HepG2 (cell line): ENCODE measurements at regions not wholly inside any gene's neighbourhood (a gene's known extent, or its start where the extent isn't known, plus 50 kb on each side); places are given as distances from the start of the nearest gene placed in this dataset.

Experiments used
- ATAC-seq: fragments of 200-7000 bp; cut with Tn5 transposase; 3 replicates; pipeline ENCODE4 v1.9.1; 2020; ENCODE audit warnings: mild to moderate bottlenecking, moderate library complexity
- BruUV-seq: library from RNA; stranded (reverse); fragments of 400-500 nt; replicated peaks from 2 replicates; lab custom pipeline; 2021; lab: Mats Ljungman, UMichigan
- CTCF ChIA-PET: fragments of 300-600 bp; formaldehyde crosslinking; extraction: SDS; loops from one replicate; lab custom pipeline; 2021; ENCODE audit warnings: low total read pairs, inconsistent platforms, low intra/inter-chr PET ratio; lab: Yijun Ruan, JAX
- POLR2A ChIA-PET: fragments of 350-600 bp; sonication (Branson Sonifier 250); formaldehyde crosslinking; loops from one replicate; lab custom pipeline; 2020; ENCODE audit warnings: antibody characterized with exemption, inconsistent platforms; lab: Yijun Ruan, JAX
- DNase-seq: peaks from one replicate; pipeline ENCODE4 v3.0.0-alpha.2; 2015; ENCODE audit warnings: low spot score
- FAIRE-seq: peaks from 3 replicates; lab custom pipeline; 2011; peaks lifted over from hg19 to GRCh38; lab: Jason Lieb, UNC
- H2AFZ ChIP-seq: one replicate; pipeline ENCODE4 v1.6.1; 2011; ENCODE audit warnings: low read length, inconsistent platforms
- H3K27ac ChIP-seq: fragments of 300-600 bp; 3 replicates; pipeline ENCODE4 v1.8.0; 2011; ENCODE audit warnings: mixed run types, mild to moderate bottlenecking, mixed read lengths, low read length, inconsistent platforms; ENCODE audit not compliant: insufficient read depth; ENCODE audit errors: extremely low read length
- H3K27me3 ChIP-seq, 2 experiments: fragments of 200-600 bp in 1 of 2; 2 replicates in 1 of 2; 3 replicates in 1 of 2; pipeline versions ENCODE4 v1.6.0 to v1.8.0; 2011; ENCODE audit warnings: low read length in 2 of 2, mild to moderate bottlenecking in 2 of 2, moderate library complexity in 2 of 2, inconsistent platforms in 1 of 2; ENCODE audit not compliant: insufficient read depth in 2 of 2, control insufficient read depth in 1 of 2
- H3K36me3 ChIP-seq, 2 experiments: fragments of 200-600 bp in 1 of 2; replicated peaks in 1 of 2; 2 replicates in 1 of 2; 3 replicates in 1 of 2; pipeline versions ENCODE4 v1.5.1 to v1.8.0; 2011; ENCODE audit warnings: low read length in 2 of 2, inconsistent platforms in 1 of 2; ENCODE audit not compliant: insufficient read depth in 2 of 2, control insufficient read depth in 1 of 2
- H3K4me1 ChIP-seq: 2 replicates; pipeline ENCODE4 v1.5.1; 2012; ENCODE audit warnings: low read length, inconsistent platforms; ENCODE audit not compliant: insufficient read depth
- H3K4me2 ChIP-seq: 2 replicates; pipeline ENCODE4 v1.6.0; 2011; ENCODE audit warnings: low read depth, low read length, inconsistent platforms
- H3K4me3 ChIP-seq, 3 experiments: fragments of 200-600 bp in 1 of 3; sonication (generic), shearing (Covaris generic) in 1 of 3; replicated peaks in 1 of 3; 2 replicates each; pipeline ENCODE4 v1.5.1; 2011 to 2016; ENCODE audit warnings: low read length in 3 of 3, inconsistent platforms in 2 of 3, low read depth in 2 of 3, mild to moderate bottlenecking in 2 of 3, control low read depth in 1 of 3, mixed read lengths in 1 of 3; ENCODE audit not compliant: insufficient read depth in 1 of 3
- H3K79me2 ChIP-seq: one replicate; pipeline ENCODE4 v1.6.1; 2011; ENCODE audit warnings: low read length, inconsistent platforms; ENCODE audit not compliant: insufficient read depth
- H3K9ac ChIP-seq: 2 replicates; pipeline ENCODE4 v1.6.0; 2011; ENCODE audit warnings: mild to moderate bottlenecking, low read depth, low read length, inconsistent platforms; ENCODE audit not compliant: insufficient read depth
- H3K9me3 ChIP-seq: 2 replicates; pipeline ENCODE4 v1.5.1; 2012; ENCODE audit warnings: mild to moderate bottlenecking, low read length
- H4K20me1 ChIP-seq: 2 replicates; pipeline ENCODE4 v1.6.0; 2011; ENCODE audit warnings: inconsistent platforms, mild to moderate bottlenecking, low read length, moderate library complexity; ENCODE audit not compliant: insufficient read depth
- ARNT2 ChIP-seq: sonication (generic); formaldehyde crosslinking; IDR thresholded peaks from 2 replicates; pipeline ENCODE4 v1.8.0; 2022; ENCODE audit warnings: mild to moderate bottlenecking, low read depth, missing genetic modification reagents, moderate library complexity
- BATF2 ChIP-seq: sonication (generic); formaldehyde crosslinking; IDR thresholded peaks from 2 replicates; pipeline ENCODE4 v1.8.0; 2022; ENCODE audit warnings: mild to moderate bottlenecking, missing genetic modification reagents, moderate library complexity
- BCL3 ChIP-seq: sonication (generic); formaldehyde crosslinking; IDR thresholded peaks from 2 replicates; pipeline ENCODE4 v1.5.1; 2020; ENCODE audit warnings: mild to moderate bottlenecking, missing genetic modification reagents, moderate library complexity
- HIC2 ChIP-seq: sonication (generic); formaldehyde crosslinking; IDR thresholded peaks from 2 replicates; pipeline ENCODE4 v1.9.0; 2022; ENCODE audit warnings: low read depth, missing genetic modification reagents
- HIVEP1 ChIP-seq: sonication (generic); formaldehyde crosslinking; IDR thresholded peaks from 2 replicates; pipeline ENCODE4 v1.4.0; 2020; ENCODE audit warnings: mild to moderate bottlenecking, missing genetic modification reagents
- HMG20A ChIP-seq: IDR thresholded peaks from 2 replicates; pipeline ENCODE4 v1.6.1; 2016; ENCODE audit warnings: borderline replicate concordance
- IRF9 ChIP-seq: sonication (generic); formaldehyde crosslinking; IDR thresholded peaks from 2 replicates; pipeline ENCODE4 v1.8.0; 2022; ENCODE audit warnings: missing genetic modification reagents, mild to moderate bottlenecking, borderline replicate concordance
- MNT ChIP-seq: fragments of 450-650 bp; IDR thresholded peaks from 2 replicates; pipeline ENCODE4 v1.6.1; 2016
- MTA3 ChIP-seq: sonication (generic); formaldehyde crosslinking; IDR thresholded peaks from 2 replicates; pipeline ENCODE4 v1.4.0; 2020; ENCODE audit warnings: missing genetic modification reagents
- MYPOP ChIP-seq: sonication (generic); formaldehyde crosslinking; IDR thresholded peaks from 2 replicates; pipeline ENCODE4 v1.8.1; 2023; ENCODE audit warnings: mild to moderate bottlenecking, moderate library complexity, missing genetic modification reagents
- RFXANK ChIP-seq: IDR thresholded peaks from 2 replicates; pipeline ENCODE4 v1.6.1; 2016
- SIN3B ChIP-seq: fragments of 150-350 bp; IDR thresholded peaks from 2 replicates; pipeline ENCODE4 v1.6.1; 2014; ENCODE audit warnings: low read length
- SPEN ChIP-seq: sonication (generic); formaldehyde crosslinking; IDR thresholded peaks from 2 replicates; pipeline ENCODE4 v1.5.1; 2020; ENCODE audit warnings: low read depth, mild to moderate bottlenecking, missing genetic modification reagents
- TAF1 ChIP-seq: sonication (generic); formaldehyde crosslinking; IDR thresholded peaks from 2 replicates; pipeline ENCODE4 v1.4.0; 2020; ENCODE audit warnings: missing genetic modification reagents
- TBX3 ChIP-seq: fragments of 450-650 bp; IDR thresholded peaks from 2 replicates; pipeline ENCODE4 v1.6.1; 2017; ENCODE audit warnings: antibody characterized with exemption, mild to moderate bottlenecking, inconsistent platforms, borderline replicate concordance
- ZBTB33 ChIP-seq: sonication (generic); formaldehyde crosslinking; IDR thresholded peaks from 2 replicates; pipeline ENCODE4 v1.4.0; 2020; ENCODE audit warnings: missing genetic modification reagents
- ZNF816 ChIP-seq: sonication (generic); formaldehyde crosslinking; IDR thresholded peaks from 2 replicates; pipeline ENCODE4 v1.8.0; 2022; ENCODE audit warnings: missing genetic modification reagents, mild to moderate bottlenecking, borderline replicate concordance
- WGBS: methylation state at CpG from one replicate; pipeline ENCODE4 v1.1.6; 2017; ENCODE audit warnings: low lambda C conversion rate; 5-methylcytosine and 5-hydroxymethylcytosine counted together
- in situ Hi-C: cut with HindIII; loops from 2 replicates; pipeline ENCODE4 v1.10.0; 2017; ENCODE audit warnings: low pct_unique_long_range_greater_than_20kb; ENCODE audit not compliant: extremely low pct_ligation_motif_present
- intact Hi-C: fragments of 100-400 bp; cut with micrococcal nuclease; formaldehyde crosslinking; loops from one replicate; pipeline ENCODE4 v1.10.0; 2022; ENCODE audit not compliant: unreplicated experiment

GRCh38 chr20:4373454-4373853 is 124.4 kb upstream of the ADRA1D start:
- H3K9ac ChIP-seq, result no peak overlapping the region
- DNase-seq, result no peak
- H3K79me2 ChIP-seq, result no peaks in the 10 kb centered on the region
- TF ChIP-seq TAF1 (CRISPR knock-in tag), result no peak
- TF ChIP-seq RFXANK (CRISPR knock-in tag), result no peak
- no peak for TF ChIP-seq MNT
- no peak for TF ChIP-seq TBX3
- no peak for TF ChIP-seq SIN3B
- no peak for TF ChIP-seq BCL3 (CRISPR knock-in tag)
- no peak for TF ChIP-seq HIVEP1
- no peak for TF ChIP-seq SPEN (CRISPR knock-in tag)
- no peak for TF ChIP-seq ZNF816
- TF ChIP-seq ARNT2 (CRISPR knock-in tag), result no peak
- no peak for TF ChIP-seq HMG20A (CRISPR knock-in tag)
- no peak for TF ChIP-seq MYPOP (CRISPR knock-in tag)
- TF ChIP-seq HIC2 (CRISPR knock-in tag), result no peak
- TF ChIP-seq MTA3, result no peak
- no peak for TF ChIP-seq ZBTB33
- TF ChIP-seq IRF9 (CRISPR knock-in tag), result no peak
- no peak for TF ChIP-seq BATF2
- intact Hi-C loops, result no loop called here
- CTCF ChIA-PET, result no interaction called here
- ATAC-seq, result no peak
- no peak for FAIRE-seq
- POLR2A ChIA-PET, result no interaction called here
- H3K4me1 ChIP-seq, result no peaks in the 10 kb centered on the region
- in situ Hi-C loops, result no loop called here
- no peaks in the 10 kb centered on the region for H4K20me1 ChIP-seq
- WGBS, result 5% methylated on average over 1 of the region's 1 CpG
- H3K4me3 ChIP-seq, result no peak overlapping the region
- H3K36me3 ChIP-seq, result no peaks in the 10 kb centered on the region
- H3K9me3 ChIP-seq, result no peaks in the 10 kb centered on the region
- no peak overlapping the region for H2AFZ ChIP-seq
- H3K27me3 ChIP-seq, result peaks cover 0 to 5% of the 10 kb centered on the region in 2 experiments; a peak in 2 of 5 replicates
- H3K4me2 ChIP-seq, result no peak overlapping the region
- no TSS peak for BruUV-seq
- H3K27ac ChIP-seq, result no peak overlapping the region
